NCI-H128 (cell line): ENCODE measurements at regions not wholly inside any gene's neighbourhood (a gene's known extent, or its start where the extent isn't known, plus 50 kb on each side); places are given as distances from the start of the nearest gene placed in this dataset.

Source experiments
- DNase-seq: peaks from one replicate; lab custom pipeline; 2025; ENCODE audit not compliant: unreplicated experiment; lab: John Stamatoyannopoulos, UW

- no peak for DNase-seq
Observed at GRCh38 chr5:18992264-18992663, 995.7 kb downstream of the CDH18 start.

DNA sequence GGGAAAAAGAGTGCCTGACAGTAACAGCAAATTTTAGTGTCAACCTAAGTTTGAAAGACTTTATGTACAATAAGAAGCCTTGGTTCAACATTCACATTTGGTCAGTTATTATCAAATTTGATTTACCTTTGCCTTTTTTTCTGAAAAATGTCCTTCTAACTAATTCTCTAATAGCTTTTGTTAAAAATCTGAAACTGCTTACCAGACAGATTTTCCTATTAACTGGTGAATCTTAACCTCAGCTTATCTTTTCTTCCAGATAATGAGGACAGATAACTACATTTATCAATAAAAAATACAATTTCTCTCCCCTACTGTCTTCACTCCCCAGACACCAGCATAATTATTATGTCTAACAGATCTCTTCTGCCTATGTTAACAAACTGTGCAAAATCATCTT lies 988.5 kb downstream of the CDH18 start:
- no peak for DNase-seq

GRCh38 chr5:19001054-19001453 lies 986.9 kb downstream of the CDH18 start:
- no peak for DNase-seq

DNA sequence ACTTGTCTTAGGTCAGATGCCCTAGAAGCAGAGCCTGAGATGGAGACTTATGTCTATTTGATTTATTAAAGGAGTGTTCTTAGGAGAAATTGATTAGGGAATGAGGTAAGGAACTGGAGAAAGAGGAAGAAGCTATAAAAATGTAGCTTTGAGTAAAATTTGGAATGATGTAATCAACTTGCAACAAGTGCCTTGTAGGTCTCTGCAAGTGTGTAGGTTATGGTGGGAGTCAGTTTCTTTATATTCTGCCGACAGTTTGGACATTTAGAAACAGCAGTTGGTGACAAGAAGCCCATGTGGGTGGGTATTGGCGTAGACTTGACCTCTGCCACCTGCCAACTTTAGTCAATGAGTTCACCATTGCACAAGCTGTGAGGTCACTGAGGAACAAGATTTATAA lies 986.5 kb downstream of the CDH18 start:
- no peak for DNase-seq

GRCh38 chr5:19002111-19002510 lies 985.9 kb downstream of the CDH18 start:
- DNase-seq = no peak

DNA sequence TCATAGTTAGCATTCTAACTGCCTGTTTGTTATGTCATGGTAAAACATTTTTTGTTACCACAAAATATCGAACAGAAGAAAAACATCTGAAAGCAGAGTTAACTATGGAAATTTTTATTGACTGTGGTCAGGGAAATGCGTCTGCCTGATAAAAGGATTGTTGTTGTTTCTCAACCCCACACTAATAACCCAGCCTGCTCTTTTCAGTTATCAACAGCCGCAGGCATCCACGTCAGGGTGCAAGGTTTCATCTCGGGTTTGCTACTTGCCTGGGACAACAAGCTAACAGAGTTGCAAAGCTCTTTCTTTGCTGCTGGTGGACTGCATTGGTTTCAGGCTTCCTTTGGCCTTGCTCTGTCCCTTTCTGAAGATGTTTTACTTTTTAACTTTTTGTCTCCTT lies 969.2 kb downstream of the CDH18 start:
- no peak for DNase-seq

DNA sequence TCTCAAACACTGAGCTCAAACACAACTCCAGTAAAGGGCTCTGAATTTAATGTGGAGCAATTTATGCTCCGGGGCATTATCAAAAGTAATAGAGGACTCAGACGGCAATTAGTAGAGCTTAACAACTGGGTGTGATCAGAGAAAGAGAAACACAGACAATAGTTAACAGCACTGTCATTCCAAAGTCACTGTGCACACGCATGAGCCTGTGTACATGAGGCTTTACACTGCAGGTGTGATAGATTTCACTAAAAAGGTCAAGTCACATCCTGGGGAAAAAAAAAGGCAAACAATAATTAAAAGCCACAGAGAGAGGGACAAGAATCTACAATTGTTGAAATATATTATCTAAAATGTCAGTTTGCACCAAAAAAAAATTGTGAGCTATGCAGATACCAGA lies 956.5 kb downstream of the CDH18 start:
- DNase-seq = no peak

- no peak for DNase-seq
Observed at GRCh38 chr5:19035816-19036215, 952.2 kb downstream of the CDH18 start.

DNA sequence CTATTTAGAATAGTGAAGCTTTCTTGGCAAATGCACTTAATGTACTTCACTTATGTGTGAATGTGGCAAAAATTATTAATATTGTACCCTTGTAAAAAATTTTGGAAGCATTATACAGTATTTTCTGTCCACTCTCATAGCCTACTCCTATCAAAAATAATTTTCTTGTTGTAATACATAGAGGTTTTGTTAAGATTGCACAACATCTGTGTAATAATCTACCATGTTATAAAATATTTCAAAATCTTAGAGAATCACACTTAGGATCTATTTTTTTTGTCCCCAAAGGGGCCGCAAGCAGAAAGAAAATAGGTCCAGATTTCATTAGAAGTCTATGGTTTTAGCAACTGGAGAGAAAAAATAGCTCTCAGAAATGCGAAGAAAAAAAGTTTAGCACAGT lies 945.9 kb downstream of the CDH18 start:
- no peak for DNase-seq

- no peak for DNase-seq
Observed at GRCh38 chr5:19044311-19044710, 943.7 kb downstream of the CDH18 start.

DNA sequence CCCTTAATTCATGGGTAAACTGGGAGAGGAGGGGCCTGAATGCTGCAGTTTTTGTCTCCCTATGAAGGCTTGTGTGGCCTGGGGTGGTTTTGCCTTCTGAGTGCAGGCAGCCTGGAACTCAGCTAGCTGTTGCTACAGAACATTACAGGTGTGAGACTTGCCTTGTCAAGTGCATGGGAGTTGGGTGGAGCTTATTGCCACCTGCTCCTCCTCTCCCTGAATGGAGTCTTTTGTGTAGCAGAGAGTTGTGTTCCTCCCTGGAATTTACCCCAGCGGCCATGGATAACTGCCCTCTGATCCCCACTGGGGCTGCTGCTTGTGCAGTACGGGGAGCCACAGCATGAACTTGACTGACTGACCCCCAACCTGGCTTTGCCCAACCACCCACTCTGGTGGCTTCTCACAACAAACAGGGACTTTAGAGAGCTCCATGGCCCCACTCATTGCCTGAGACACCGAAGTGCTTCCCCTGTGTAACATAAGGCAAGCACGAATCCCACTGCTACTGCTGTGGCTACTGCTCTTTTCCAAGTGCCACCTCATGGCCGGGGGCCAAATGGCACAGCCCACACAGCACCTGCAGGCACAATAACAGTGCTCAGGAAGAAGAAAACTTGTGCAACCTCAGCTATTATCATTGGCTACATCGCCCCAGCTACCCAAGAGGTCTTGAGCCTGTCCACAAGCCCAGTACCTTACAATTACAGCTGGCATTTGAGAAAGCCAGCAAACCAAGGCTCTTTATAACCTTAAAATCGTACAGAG lies 942.9 kb downstream of the CDH18 start:
- DNase-seq = no peak

DNA sequence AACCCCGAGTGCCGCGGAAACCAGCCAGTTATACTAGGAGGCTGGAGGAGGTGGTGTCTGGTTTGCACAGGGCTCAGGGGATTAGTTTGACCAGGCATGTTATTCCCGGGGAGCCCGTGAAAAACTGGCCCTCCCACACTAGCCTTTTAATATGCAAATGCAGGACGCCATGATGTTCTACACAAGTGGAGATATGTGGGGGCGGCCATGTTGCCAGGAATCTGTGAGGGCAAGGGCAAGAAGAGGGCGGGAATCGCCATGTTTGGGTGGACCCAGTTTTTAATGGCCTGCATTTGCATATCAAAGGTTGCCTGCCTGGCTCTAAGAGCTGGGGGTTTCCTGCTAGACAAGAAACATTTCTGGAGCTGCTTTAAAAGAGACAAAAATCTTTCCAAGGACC lies 940.7 kb downstream of the CDH18 start:
- no peak for DNase-seq

DNA sequence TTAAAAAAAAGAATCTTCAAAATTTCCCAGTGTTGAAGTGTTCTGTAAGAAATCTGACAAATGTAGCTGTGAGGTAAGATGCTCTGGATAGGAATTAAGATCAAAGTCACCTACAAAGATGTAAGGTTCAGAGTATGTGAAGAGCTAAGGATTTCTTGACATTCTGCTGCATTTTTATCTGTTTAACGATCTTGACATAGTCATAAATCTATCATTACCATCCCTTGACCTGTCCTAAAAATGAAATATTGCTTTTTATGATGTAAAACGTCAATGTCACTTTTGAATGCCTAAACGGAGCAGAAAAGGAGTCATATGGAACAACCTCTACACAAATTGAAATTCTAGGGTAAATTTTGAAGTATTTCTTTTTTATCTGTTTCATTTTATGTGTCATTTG lies 939.3 kb downstream of the CDH18 start:
- no peak for DNase-seq

DNA sequence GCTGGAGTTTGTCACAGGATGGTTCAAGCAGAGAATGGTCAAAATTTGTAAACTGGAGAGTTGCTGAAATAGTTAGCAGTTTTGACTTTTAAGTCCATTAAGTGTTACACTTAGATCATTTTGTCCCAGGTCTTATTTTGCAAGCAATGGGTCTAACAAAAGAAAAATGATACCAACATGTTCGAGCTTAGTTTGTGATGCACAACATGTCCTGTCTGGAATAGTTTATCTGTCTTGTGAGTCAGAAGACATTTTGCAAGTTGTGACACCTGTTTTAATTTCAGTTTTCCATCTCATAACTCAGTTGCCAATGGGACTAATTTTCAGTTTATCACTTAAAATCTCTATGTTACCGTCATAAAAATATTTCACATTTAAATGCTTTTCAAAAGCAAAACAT lies 929.8 kb downstream of the CDH18 start:
- DNase-seq = no peak

- DNase-seq = no peak
Observed at GRCh38 chr5:19064094-19064493, 923.9 kb downstream of the CDH18 start.

GRCh38 chr5:19067741-19068140 lies 920.3 kb downstream of the CDH18 start:
- DNase-seq = no peak

- DNase-seq = no peak
Observed at GRCh38 chr5:19098434-19098833, 889.6 kb downstream of the CDH18 start.

DNA sequence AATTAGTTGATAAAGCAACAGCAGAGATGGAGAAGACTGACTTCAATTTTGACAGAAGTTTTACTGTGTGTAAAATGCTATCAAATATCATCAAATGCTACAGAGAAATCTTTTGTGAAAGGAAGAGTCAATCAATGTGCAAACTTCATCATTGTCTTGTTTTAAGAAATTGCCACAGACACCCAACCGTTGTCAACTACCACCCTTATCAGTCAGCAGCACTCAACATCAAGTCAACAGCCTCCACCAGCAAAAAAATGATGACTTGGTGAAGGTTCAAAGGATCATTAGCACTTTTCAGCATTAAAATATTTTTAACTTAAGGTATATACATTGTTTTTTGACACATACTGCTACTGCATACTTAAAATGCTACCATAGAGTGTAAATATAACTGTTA lies 888.8 kb downstream of the CDH18 start:
- DNase-seq = no peak

DNA sequence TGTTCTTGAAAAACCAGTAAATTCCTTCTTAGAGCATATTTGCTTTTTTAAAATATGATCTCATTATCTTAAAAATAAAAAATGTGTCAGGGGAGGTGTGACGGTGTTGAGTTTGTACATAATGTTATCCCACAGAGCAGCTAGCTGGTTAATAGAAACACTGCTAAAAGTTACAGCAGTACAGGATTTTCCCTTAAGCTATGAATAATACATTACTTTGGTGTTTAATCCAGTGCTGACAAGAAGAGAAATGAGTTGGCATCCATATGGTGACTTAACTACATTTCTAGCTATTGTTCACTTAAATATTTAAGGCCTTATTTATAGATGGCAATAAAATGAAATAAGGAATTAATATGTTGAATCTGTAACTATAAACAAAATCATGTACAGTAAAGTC lies 883.1 kb downstream of the CDH18 start:
- no peak for DNase-seq

- DNase-seq = no peak
Observed at GRCh38 chr5:19122923-19123322, 865.1 kb downstream of the CDH18 start.

- no peak for DNase-seq
Observed at GRCh38 chr5:19125956-19126713, 861.9 kb downstream of the CDH18 start.

DNA sequence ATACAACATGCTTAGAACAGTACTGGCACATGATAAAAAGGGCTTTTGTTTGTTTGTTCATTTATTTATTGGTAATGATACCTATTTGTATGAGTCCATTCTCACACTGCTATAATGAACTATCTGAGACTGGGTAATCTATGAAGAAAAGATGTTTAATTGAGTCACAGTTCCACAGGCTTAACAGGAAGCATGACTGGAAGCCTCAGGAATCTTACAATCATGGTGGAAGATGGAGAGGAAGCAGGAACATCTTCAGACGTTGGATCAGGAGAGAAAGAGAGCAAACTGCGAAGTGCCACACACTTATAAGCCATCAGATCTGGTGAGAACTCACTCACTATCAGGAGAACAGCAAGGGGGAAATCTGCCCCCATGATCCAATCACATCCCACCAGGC lies 847.7 kb downstream of the CDH18 start:
- no peak for DNase-seq
